ENCODE measurements at regions not wholly inside any gene's neighbourhood (a gene's known extent, or its start where the extent isn't known, plus 50 kb on each side); places are given as distances from the start of the nearest gene placed in this dataset.

GRCh38 chr2:120683701-120684100 lies 52.0 kb upstream of the GLI2 start:
- Histone ChIP-seq H3K9me3 (replicated peaks; ENCODE audit: control insufficient read depth, insufficient read depth, low read depth, low read length) (no peaks in the 10 kb centered on the region), H4K20me1 (replicated peaks; ENCODE audit: control insufficient read depth, insufficient read depth, low read length) (peaks cover 6% of the 10 kb centered on the region), H3K36me3 (ENCODE audit: control insufficient read depth, insufficient read depth, low read length) (no peaks in the 10 kb centered on the region), H3K4me3 (no peak overlapping the region), H3K27me3 (ENCODE audit: control insufficient read depth in 2 of 2, insufficient read depth in 2 of 2, low read length in 2 of 2) (peaks cover 0 to 6% of the 10 kb centered on the region in 2 experiments; a peak in 2 of 5 replicates), H3K9ac (ENCODE audit: insufficient read depth in 1 of 2, low read depth in 2 of 2, low read length in 2 of 2) (no peak overlapping the region), H3K4me2 (ENCODE audit: insufficient read depth, low read length) (no peak overlapping the region), H2AFZ (ENCODE audit: low read depth, low read length) (no peak overlapping the region), H3K9me1 (ENCODE audit: control insufficient read depth, insufficient read depth, low read length) (no peaks in the 10 kb centered on the region), H3K79me2 (ENCODE audit: control insufficient read depth, insufficient read depth, low read length) (no peaks in the 10 kb centered on the region), H3K4me1 (replicated peaks in 1 of 2; ENCODE audit: control insufficient read depth in 2 of 2, insufficient read depth in 2 of 2, low read length in 2 of 2) (peaks cover 0 to 2% of the 10 kb centered on the region in 2 experiments; a peak in 1 of 5 replicates), H3K27ac (ENCODE audit: extremely low read depth, low read depth, low read length) (no peak overlapping the region)
- DNase-seq (ENCODE audit: extremely low read depth in 1 of 4, low spot score in 3 of 4) (no peak), ATAC-seq (no peak), FAIRE-seq (no peak)
- no peak for TF ChIP-seq GATAD2A (IDR thresholded peaks at IDR 0.05)
- TF ChIP-seq POLR2AphosphoS2 (IDR thresholded peaks at IDR 0.05; ENCODE audit: low read length) = no peak
- no peak for TF ChIP-seq RREB1 (CRISPR knock-in tag; IDR thresholded peaks at IDR 0.05)
- no peak for TF ChIP-seq BCLAF1 (IDR thresholded peaks at IDR 0.05; ENCODE audit: borderline replicate concordance in 1 of 2, control insufficient read depth in 1 of 2, low read depth in 2 of 2, low read length in 1 of 2)
- no peak for TF ChIP-seq HOXB6 (CRISPR knock-in tag; IDR thresholded peaks at IDR 0.05; ENCODE audit: borderline replicate concordance)
- TF ChIP-seq PKNOX1 (IDR thresholded peaks at IDR 0.05) = no peak
- TF ChIP-seq ZNF134 (CRISPR knock-in tag; conservative IDR thresholded peaks at IDR 0.05) = peak; percentile 96
- no peak for TF ChIP-seq ZNF57 (CRISPR knock-in tag; IDR thresholded peaks at IDR 0.05)
- no peak for TF ChIP-seq RBM15 (IDR thresholded peaks at IDR 0.05; ENCODE audit: insufficient read depth, low read length)
- in situ Hi-C loops (cut with MboI) (loop anchor here (25.0 kb wide), 1 partner anchor 654 kb away; no protein-coding TSS in a partner anchor), intact Hi-C loops (cut with micrococcal nuclease) (no loop called here)
- BruUV-seq (replicated peaks) = no TSS peak
- ChIA-PET CTCF (ENCODE audit: low intra/inter-chr PET ratio) (no interaction called here), POLR2A (interaction anchor here (1.0 to 1.7 kb wide), 2 partner anchors 31 to 392 kb away, joined by 3 read pairs; no protein-coding TSS in a partner anchor)
- 0% methylated on average over 4 of the region's 4 CpGs for WGBS (ENCODE audit: insufficient coverage, low coverage, missing lambda C conversion rate)
